GM12891 (cell line): ENCODE measurements at regions not wholly inside any gene's neighbourhood (a gene's known extent, or its start where the extent isn't known, plus 50 kb on each side); places are given as distances from the start of the nearest gene placed in this dataset.
"Not testable (repeated sequence)": the region's sequence is repeated elsewhere in the genome, so short reads cannot be mapped to it uniquely, and the experiment has no call there.

Source experiments
- DNase-seq: peaks from one replicate; pipeline ENCODE4 v3.0.0; 2011; ENCODE audit warnings: low spot score; ENCODE audit not compliant: insufficient read length
- FAIRE-seq: peaks from 2 replicates; lab custom pipeline; 2011; peaks lifted over from hg19 to GRCh38; lab: Jason Lieb, UNC
- PAX5 ChIP-seq: IDR thresholded peaks from 2 replicates; pipeline ENCODE4 v1.6.1; 2011; ENCODE audit warnings: low read length, moderate library complexity, mild to moderate bottlenecking; ENCODE audit not compliant: insufficient read depth, severe bottlenecking
- POLR2A ChIP-seq: IDR thresholded peaks from 2 replicates; pipeline ENCODE4 v1.6.1; 2011; ENCODE audit warnings: low read depth, low read length, control low read depth
- POLR2AphosphoS5 ChIP-seq: IDR thresholded peaks from 2 replicates; pipeline ENCODE4 v1.6.1; 2011; ENCODE audit warnings: low read depth, low read length, control low read depth
- POU2F2 ChIP-seq: IDR thresholded peaks from 2 replicates; pipeline ENCODE4 v1.6.1; 2011; ENCODE audit warnings: low read depth, mild to moderate bottlenecking, control low read depth, low read length, moderate library complexity
- SPI1 ChIP-seq: IDR thresholded peaks from 2 replicates; pipeline ENCODE4 v1.6.1; 2011; ENCODE audit warnings: low read depth, low read length, control low read depth
- TAF1 ChIP-seq: IDR thresholded peaks from 2 replicates; pipeline ENCODE4 v1.6.1; 2011; ENCODE audit warnings: low read depth, low read length, control low read depth

- DNase-seq = no peak
- TF ChIP-seq POU2F2 (no peak), POLR2A (no peak), TAF1 (no peak), PAX5 (no peak), POLR2AphosphoS5 (no peak), SPI1 (no peak)
- no peak for FAIRE-seq
Observed at GRCh38 chr2:76170856-76171255, 460.1 kb upstream of the GCFC2 start.

GRCh38 chr2:76170009-76170384 lies 459.3 kb upstream of the GCFC2 start:
- FAIRE-seq = no peak
- no peak for DNase-seq
- TF ChIP-seq PAX5 = no peak
- no peak for TF ChIP-seq POU2F2
- TF ChIP-seq POLR2A = no peak
- TF ChIP-seq TAF1 = no peak
- TF ChIP-seq SPI1 = no peak
- no peak for TF ChIP-seq POLR2AphosphoS5

- FAIRE-seq (no peak), DNase-seq (no peak)
- no peak for TF ChIP-seq TAF1
- no peak for TF ChIP-seq POLR2AphosphoS5
- TF ChIP-seq PAX5 = no peak
- TF ChIP-seq POU2F2 = no peak
- TF ChIP-seq POLR2A = no peak
- TF ChIP-seq SPI1 = no peak
Observed at GRCh38 chr2:76169276-76170008, 458.7 kb upstream of the GCFC2 start.

- no peak for DNase-seq
- no peak for FAIRE-seq
- TF ChIP-seq PAX5 (no peak), POLR2AphosphoS5 (no peak), POLR2A (no peak), POU2F2 (no peak), TAF1 (no peak), SPI1 (no peak)
Observed at GRCh38 chr2:76163860-76164259, 453.1 kb upstream of the GCFC2 start.

- TF ChIP-seq TAF1 (no peak), PAX5 (no peak), SPI1 (no peak), POU2F2 (no peak), POLR2A (no peak), POLR2AphosphoS5 (no peak)
- DNase-seq = no peak
- FAIRE-seq = no peak
Observed at GRCh38 chr2:76160670-76161069, 450.0 kb upstream of the GCFC2 start.

DNA sequence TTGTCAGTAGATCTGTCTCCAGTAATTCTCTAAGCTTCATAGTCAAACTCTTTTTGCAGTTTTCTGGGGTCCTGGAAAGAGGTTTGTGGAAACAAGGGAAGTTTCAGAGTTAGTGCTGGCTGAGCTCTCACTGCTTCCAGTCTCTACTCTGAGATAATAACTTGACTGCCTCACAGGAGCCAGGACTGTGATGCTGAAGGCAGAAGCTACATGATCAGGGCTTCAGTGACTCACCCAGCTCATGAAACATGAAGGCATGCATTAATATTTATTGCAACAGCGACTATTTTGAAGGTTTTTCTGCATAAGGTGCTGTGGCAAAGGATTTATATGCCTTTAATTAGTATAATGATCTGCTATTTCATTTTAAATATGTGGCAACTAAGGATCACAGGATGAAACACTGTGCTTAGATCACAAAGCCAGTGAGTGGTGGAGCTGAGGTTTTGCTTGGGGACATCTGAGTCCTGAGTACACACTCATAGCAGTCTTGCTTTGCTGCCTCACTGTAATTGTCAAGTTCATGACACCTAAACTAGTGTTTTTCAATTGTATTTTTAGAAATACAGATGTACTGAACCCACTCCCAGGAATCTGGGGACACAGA lies 448.4 kb upstream of the GCFC2 start:
- DNase-seq (no peak), FAIRE-seq (no peak)
- TF ChIP-seq PAX5 = no peak
- no peak for TF ChIP-seq TAF1
- TF ChIP-seq POLR2AphosphoS5 = no peak
- TF ChIP-seq POLR2A = no peak
- TF ChIP-seq POU2F2 = no peak
- no peak for TF ChIP-seq SPI1

DNA sequence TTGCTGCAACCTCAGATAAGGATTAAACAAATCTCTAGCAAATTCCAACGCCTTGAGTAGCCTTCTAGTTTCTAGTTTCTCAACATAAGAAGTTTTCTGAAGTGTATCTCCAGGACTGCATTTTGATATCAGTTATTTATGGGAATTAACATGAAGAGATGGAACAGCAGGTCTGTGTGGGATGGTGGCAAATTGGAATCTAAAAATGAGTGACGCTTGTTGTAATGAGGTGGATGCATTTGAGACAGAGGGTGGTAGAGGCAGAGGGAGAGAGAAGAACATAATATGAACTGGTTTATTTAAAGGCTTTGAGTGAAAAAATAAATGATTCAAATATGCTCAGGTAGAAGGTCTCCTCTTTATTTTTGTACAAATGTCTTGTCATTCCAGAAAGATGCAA lies 446.8 kb upstream of the GCFC2 start:
- TF ChIP-seq POU2F2 = no peak
- no peak for TF ChIP-seq SPI1
- TF ChIP-seq POLR2A = no peak
- no peak for TF ChIP-seq PAX5
- TF ChIP-seq TAF1 = no peak
- no peak for TF ChIP-seq POLR2AphosphoS5
- no peak for FAIRE-seq

DNA sequence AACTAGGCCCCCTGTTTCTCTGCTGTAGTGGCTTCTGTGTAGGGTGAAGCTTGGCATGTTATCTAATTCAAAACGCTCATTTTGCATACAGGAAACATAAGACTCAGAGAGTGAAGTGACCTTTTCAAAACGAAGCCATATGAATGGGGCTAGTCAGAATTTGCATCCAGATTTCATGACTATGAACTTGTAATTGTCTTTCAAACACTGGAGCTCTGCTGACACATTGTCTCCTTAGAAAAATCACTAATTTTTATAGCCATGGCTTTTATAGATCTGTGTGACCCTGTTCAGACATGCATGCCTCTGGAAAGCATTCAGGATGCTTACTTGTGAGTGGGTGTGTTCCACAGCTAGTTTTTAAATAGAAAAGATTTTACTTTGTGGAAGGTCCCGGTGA lies 444.3 kb upstream of the GCFC2 start:
- no peak for FAIRE-seq
- TF ChIP-seq PAX5 (no peak), POLR2AphosphoS5 (no peak), POU2F2 (no peak), POLR2A (no peak), TAF1 (no peak), SPI1 (no peak)
- DNase-seq = no peak

More for the DNA sequence above, 446.8 kb upstream of the GCFC2 start:
- no peak for DNase-seq

DNA sequence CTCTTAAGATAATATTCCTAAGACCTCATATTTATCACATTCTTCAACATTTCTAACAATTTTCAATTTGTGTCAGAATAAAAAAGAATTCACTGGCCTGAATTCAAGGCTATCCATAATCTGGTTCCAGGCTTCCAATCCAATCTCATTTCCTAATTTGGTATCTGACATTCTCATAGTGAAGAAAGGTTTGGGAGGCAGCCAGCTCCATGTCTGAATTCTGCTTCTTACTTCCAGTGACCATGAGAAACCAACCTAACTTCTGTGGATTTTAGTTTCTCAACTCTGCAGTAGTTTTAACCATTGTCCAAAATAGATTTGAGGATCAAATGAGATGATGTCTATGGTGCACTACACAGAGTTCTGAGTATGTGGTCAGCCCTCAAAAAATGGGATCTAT lies 439.1 kb upstream of the GCFC2 start:
- DNase-seq (no peak), FAIRE-seq (no peak)
- TF ChIP-seq PAX5 = no peak
- TF ChIP-seq POLR2A = no peak
- no peak for TF ChIP-seq POLR2AphosphoS5
- TF ChIP-seq POU2F2 = no peak
- TF ChIP-seq TAF1 = no peak
- no peak for TF ChIP-seq SPI1

- FAIRE-seq, DNase-seq: not testable (repeated sequence)
Observed at GRCh38 chr2:76139303-76139702, 428.6 kb upstream of the GCFC2 start.
